A549 (cell line): ENCODE measurements at regions not wholly inside any gene's neighbourhood (a gene's known extent, or its start where the extent isn't known, plus 50 kb on each side); places are given as distances from the start of the nearest gene placed in this dataset.

Experiments used
- ATAC-seq, 2 experiments: fragments of 200-7000 bp in 1 of 2; fragments of >200 bp in 1 of 2; cut with Nextera tagmentation in 1 of 2; cut with Tn5 transposase in 1 of 2; 3 replicates each; pipeline versions ENCODE4 v1.8.0 to v1.9.1; 2018 to 2020; ENCODE audit warnings: mild to moderate bottlenecking in 1 of 2, moderate library complexity in 1 of 2
- CTCF ChIA-PET: fragments of 300-600 bp; sonication (Branson Sonifier 250); formaldehyde crosslinking; extraction: SDS; loops from one replicate; lab custom pipeline; 2021; ENCODE audit warnings: antibody characterized with exemption, inconsistent platforms; lab: Yijun Ruan, JAX
- POLR2A ChIA-PET: fragments of 350-600 bp; formaldehyde crosslinking; extraction: SDS; loops from one replicate; lab custom pipeline; 2021; ENCODE audit warnings: antibody characterized with exemption, inconsistent platforms; lab: Yijun Ruan, JAX
- DNase-seq, 2 experiments: peaks; one replicate each; pipeline versions ENCODE4 v3.0.0 to v3.0.0-alpha.2; 2011 to 2016; ENCODE audit warnings: low read depth in 1 of 2, low spot score in 1 of 2
- FAIRE-seq: peaks from 2 replicates; lab custom pipeline; 2011; peaks lifted over from hg19 to GRCh38; lab: Jason Lieb, UNC
- H3K27ac ChIP-seq, 2 experiments: fragments of >200 bp; sonication (Bioruptor Twin); formaldehyde crosslinking; 3 replicates each; pipeline ENCODE4 v1.5.1; 2016 to 2017
- H3K4me1 ChIP-seq: fragments of >200 bp; sonication (Bioruptor Twin); formaldehyde crosslinking; 3 replicates; pipeline ENCODE4 v1.6.1; 2016
- H3K4me2 ChIP-seq: fragments of >200 bp; sonication (Bioruptor Twin); formaldehyde crosslinking; 3 replicates; pipeline ENCODE4 v1.6.1; 2016
- H3K4me3 ChIP-seq: fragments of >200 bp; sonication (Bioruptor Twin); formaldehyde crosslinking; 3 replicates; pipeline ENCODE4 v1.5.1; 2016
- H3K9me3 ChIP-seq: fragments of >200 bp; sonication (Bioruptor Twin); formaldehyde crosslinking; 3 replicates; pipeline ENCODE4 v1.6.1; 2016
- CBX8 ChIP-seq: fragments of 200-600 bp; sonication (generic); IDR thresholded peaks from 2 replicates; pipeline ENCODE4 v1.6.1; 2016
- CHD2 ChIP-seq: fragments of 150-350 bp; IDR thresholded peaks from 2 replicates; pipeline ENCODE4 v1.6.1; 2014; ENCODE audit warnings: low read length; ENCODE audit not compliant: partially characterized antibody
- EHMT2 ChIP-seq: fragments of 200-600 bp; sonication (generic); IDR thresholded peaks from 2 replicates; pipeline ENCODE4 v1.6.1; 2016; ENCODE audit warnings: antibody characterized with exemption, low read depth, mild to moderate bottlenecking, moderate library complexity
- ESRRA ChIP-seq: fragments of 150-350 bp; IDR thresholded peaks from 2 replicates; pipeline ENCODE4 v1.6.1; 2014; ENCODE audit warnings: mild to moderate bottlenecking, low read length, borderline replicate concordance
- FOSB ChIP-seq: fragments of 250-450 bp; sonication (Bioruptor Pico); IDR thresholded peaks from 2 replicates; pipeline ENCODE4 v1.5.0; 2020; ENCODE audit warnings: mild to moderate bottlenecking, moderate library complexity
- FOSL2 ChIP-seq, 2 experiments: fragments of 450-650 bp in 1 of 2; fragments of >200 bp in 1 of 2; sonication (Bioruptor Twin) in 1 of 2; formaldehyde crosslinking; IDR thresholded peaks; 2 replicates each; pipeline versions ENCODE4 v1.5.0 to v1.6.1; 2016 to 2020; ENCODE audit warnings: mild to moderate bottlenecking in 1 of 2, moderate library complexity in 1 of 2
- HOXA7 ChIP-seq: fragments of 250-450 bp; sonication (Bioruptor Pico); IDR thresholded peaks from 2 replicates; pipeline ENCODE4 v1.5.0; 2020; ENCODE audit warnings: mild to moderate bottlenecking, moderate library complexity
- HOXB13 ChIP-seq: fragments of 250-450 bp; sonication (Bioruptor Pico); IDR thresholded peaks from 2 replicates; pipeline ENCODE4 v1.5.0; 2020; ENCODE audit warnings: low read depth, mild to moderate bottlenecking, moderate library complexity
- JUNB ChIP-seq: fragments of >200 bp; sonication (Bioruptor Twin); formaldehyde crosslinking; IDR thresholded peaks from 2 replicates; pipeline ENCODE4 v1.6.1; 2016
- KDM1A ChIP-seq: fragments of 200-600 bp; sonication (generic); IDR thresholded peaks from 2 replicates; pipeline ENCODE4 v1.6.1; 2016; ENCODE audit warnings: low read depth, mild to moderate bottlenecking
- NFE2L2 ChIP-seq: fragments of 150-350 bp; conservative IDR thresholded peaks from 2 replicates; pipeline ENCODE4 v1.6.1; 2014; ENCODE audit warnings: low read length
- NPAS2 ChIP-seq: fragments of 250-450 bp; sonication (Bioruptor Pico); IDR thresholded peaks from 2 replicates; pipeline ENCODE4 v1.8.0; 2022; ENCODE audit warnings: mild to moderate bottlenecking, moderate library complexity, borderline replicate concordance
- NR3C1 ChIP-seq: fragments of >200 bp; sonication (Bioruptor Twin); formaldehyde crosslinking; IDR thresholded peaks from 3 replicates; pipeline ENCODE4 v1.6.1; 2017
- POLR2AphosphoS2 ChIP-seq: conservative IDR thresholded peaks from 2 replicates; pipeline ENCODE4 v1.6.1; 2012; ENCODE audit warnings: low read length, improper control_type of control experiment, inconsistent platforms
- RARB ChIP-seq: fragments of 250-450 bp; sonication (Bioruptor Pico); IDR thresholded peaks from 2 replicates; pipeline ENCODE4 v1.8.0; 2021; ENCODE audit warnings: mild to moderate bottlenecking, moderate library complexity
- RFX5 ChIP-seq: fragments of 450-650 bp; IDR thresholded peaks from 2 replicates; pipeline ENCODE4 v1.7.1; 2014; ENCODE audit warnings: antibody characterized with exemption, mild to moderate bottlenecking, moderate library complexity
- RNF2 ChIP-seq: fragments of 200-600 bp; sonication (generic); IDR thresholded peaks from 2 replicates; pipeline ENCODE4 v1.6.1; 2016; ENCODE audit warnings: low read depth, mild to moderate bottlenecking, antibody characterized with exemption, moderate library complexity, borderline replicate concordance
- TFCP2L1 ChIP-seq: fragments of 250-450 bp; sonication (Bioruptor Pico); IDR thresholded peaks from 2 replicates; pipeline ENCODE4 v1.5.0; 2021; ENCODE audit warnings: mild to moderate bottlenecking
- ZC3H11A ChIP-seq: fragments of 450-650 bp; IDR thresholded peaks from 2 replicates; pipeline ENCODE4 v1.6.1; 2014; ENCODE audit warnings: antibody characterized with exemption, mild to moderate bottlenecking
- WGBS: methylation state at CpG from one replicate; pipeline ENCODE4 v1.1.6; 2017; ENCODE audit errors: missing lambda C conversion rate; 5-methylcytosine and 5-hydroxymethylcytosine counted together
- TF ChIP-seq, protein P1 (sequence below): fragments of 200-600 bp; sonication (generic); IDR thresholded peaks from 2 replicates; pipeline ENCODE4 v1.6.1; 2016; ENCODE audit warnings: antibody characterized with exemption, mild to moderate bottlenecking, moderate library complexity
- TF ChIP-seq, protein P2 (sequence below): fragments of >200 bp; sonication (Bioruptor Twin); formaldehyde crosslinking; IDR thresholded peaks from 2 replicates; pipeline ENCODE4 v1.6.1; 2016
- TF ChIP-seq, protein P3 (sequence below): fragments of >200 bp; sonication (Bioruptor Twin); formaldehyde crosslinking; IDR thresholded peaks from 3 replicates; pipeline ENCODE4 v1.5.1; 2016
- TF ChIP-seq, protein P4 (sequence below): fragments of 150-350 bp; IDR thresholded peaks from 2 replicates; pipeline ENCODE4 v1.6.1; 2014; ENCODE audit warnings: low read depth, mild to moderate bottlenecking, low read length

DNA sequence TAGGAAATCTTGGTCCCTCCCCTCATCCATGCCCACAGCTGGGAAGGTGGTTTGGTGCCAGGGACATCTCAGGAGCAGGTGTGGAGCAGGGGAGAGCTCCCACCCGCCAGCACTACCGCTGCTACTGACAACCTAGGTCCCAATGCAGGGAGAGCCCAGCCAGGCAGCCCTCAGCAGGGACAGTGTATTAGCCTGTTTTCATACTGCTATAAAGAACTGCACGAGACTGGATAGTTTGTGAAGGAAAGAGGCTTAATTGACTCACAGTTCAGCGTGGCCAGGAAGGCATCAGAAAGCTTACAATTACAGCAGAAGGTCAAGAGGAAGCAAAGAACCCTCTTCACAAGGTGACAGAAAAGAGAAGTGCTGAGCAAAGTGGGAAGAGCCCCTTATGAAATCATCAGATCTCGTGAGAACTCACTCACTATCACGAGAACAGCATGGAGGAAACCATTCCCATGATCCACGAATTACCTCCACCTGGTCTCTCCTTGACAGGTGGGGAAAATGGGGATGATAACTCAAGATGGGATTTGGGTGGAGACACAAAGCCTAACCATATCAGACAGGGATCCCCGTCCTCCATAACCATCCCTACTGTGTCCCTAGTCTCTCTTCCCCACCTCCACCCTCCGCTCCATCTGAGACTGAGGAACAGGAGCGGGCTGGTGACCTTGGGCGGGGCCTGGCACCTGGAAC is 218.6 kb downstream of the TBC1D2B start:
- TF ChIP-seq, protein P1, sequence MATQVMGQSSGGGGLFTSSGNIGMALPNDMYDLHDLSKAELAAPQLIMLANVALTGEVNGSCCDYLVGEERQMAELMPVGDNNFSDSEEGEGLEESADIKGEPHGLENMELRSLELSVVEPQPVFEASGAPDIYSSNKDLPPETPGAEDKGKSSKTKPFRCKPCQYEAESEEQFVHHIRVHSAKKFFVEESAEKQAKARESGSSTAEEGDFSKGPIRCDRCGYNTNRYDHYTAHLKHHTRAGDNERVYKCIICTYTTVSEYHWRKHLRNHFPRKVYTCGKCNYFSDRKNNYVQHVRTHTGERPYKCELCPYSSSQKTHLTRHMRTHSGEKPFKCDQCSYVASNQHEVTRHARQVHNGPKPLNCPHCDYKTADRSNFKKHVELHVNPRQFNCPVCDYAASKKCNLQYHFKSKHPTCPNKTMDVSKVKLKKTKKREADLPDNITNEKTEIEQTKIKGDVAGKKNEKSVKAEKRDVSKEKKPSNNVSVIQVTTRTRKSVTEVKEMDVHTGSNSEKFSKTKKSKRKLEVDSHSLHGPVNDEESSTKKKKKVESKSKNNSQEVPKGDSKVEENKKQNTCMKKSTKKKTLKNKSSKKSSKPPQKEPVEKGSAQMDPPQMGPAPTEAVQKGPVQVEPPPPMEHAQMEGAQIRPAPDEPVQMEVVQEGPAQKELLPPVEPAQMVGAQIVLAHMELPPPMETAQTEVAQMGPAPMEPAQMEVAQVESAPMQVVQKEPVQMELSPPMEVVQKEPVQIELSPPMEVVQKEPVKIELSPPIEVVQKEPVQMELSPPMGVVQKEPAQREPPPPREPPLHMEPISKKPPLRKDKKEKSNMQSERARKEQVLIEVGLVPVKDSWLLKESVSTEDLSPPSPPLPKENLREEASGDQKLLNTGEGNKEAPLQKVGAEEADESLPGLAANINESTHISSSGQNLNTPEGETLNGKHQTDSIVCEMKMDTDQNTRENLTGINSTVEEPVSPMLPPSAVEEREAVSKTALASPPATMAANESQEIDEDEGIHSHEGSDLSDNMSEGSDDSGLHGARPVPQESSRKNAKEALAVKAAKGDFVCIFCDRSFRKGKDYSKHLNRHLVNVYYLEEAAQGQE: peak; percentile 40; the same call in 1 of the 2 replicates
- TF ChIP-seq, protein P2, sequence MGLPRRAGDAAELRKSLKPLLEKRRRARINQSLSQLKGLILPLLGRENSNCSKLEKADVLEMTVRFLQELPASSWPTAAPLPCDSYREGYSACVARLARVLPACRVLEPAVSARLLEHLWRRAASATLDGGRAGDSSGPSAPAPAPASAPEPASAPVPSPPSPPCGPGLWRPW: no peak
- peak; percentile 59 for TF ChIP-seq CHD2
- H3K4me2 ChIP-seq: no peak overlapping the region
- DNase-seq (no peak), ATAC-seq (no peak), FAIRE-seq (no peak)
- H3K4me3 ChIP-seq: no peak overlapping the region
- H3K9me3 ChIP-seq: no peaks in the 10 kb centered on the region
- ChIA-PET POLR2A (no interaction called here), CTCF (interaction anchor here (0.6 kb wide), 1 partner anchor 11 kb away, joined by 3 read pairs; no protein-coding TSS in a partner anchor)
- WGBS: 54% methylated on average over 11 of the region's 11 CpGs
- H3K27ac ChIP-seq: no peak overlapping the region
- no peaks in the 10 kb centered on the region for H3K4me1 ChIP-seq

DNA sequence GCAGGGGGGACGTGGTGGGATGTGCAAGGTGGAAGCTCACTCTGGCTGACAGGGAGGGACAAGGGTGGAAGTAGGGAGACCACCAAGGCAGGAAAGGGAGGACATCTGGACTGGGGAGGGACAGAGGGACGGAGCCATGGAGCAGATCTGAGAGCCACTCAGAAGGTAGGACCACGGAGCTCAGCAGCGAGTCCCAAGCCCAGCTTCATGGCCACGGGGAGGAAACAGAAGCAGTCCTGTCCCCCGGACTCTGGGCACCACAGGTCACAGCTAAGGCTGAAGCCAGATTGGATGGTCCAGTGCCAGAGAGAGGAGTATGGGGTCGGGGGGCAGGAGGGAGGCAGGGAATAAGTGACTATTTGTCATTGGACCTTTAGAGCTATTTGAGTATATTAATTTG is 220.1 kb downstream of the TBC1D2B start:
- 33% methylated on average over 7 of the region's 7 CpGs for WGBS
- no peak overlapping the region for H3K4me2 ChIP-seq
- CTCF ChIA-PET: interaction anchor here (0.9 to 3.1 kb wide), 4 partner anchors 13 to 46 kb away, joined by 3 to 15 read pairs (median 8); no protein-coding TSS in a partner anchor
- ATAC-seq: no peak
- H3K9me3 ChIP-seq: no peaks in the 10 kb centered on the region
- FAIRE-seq: no peak
- no peak overlapping the region for H3K4me3 ChIP-seq
- no peak for DNase-seq
- TF ChIP-seq RARB (CRISPR knock-in tag) (no peak), JUNB (no peak), TFCP2L1 (CRISPR knock-in tag) (no peak), POLR2AphosphoS2 (no peak), NFE2L2 (no peak), EHMT2 (no peak), ESRRA (no peak), HOXB13 (CRISPR knock-in tag) (no peak), HOXA7 (CRISPR knock-in tag) (no peak), CBX8 (no peak), FOSB (no peak), KDM1A (no peak)
- TF ChIP-seq, protein P3, sequence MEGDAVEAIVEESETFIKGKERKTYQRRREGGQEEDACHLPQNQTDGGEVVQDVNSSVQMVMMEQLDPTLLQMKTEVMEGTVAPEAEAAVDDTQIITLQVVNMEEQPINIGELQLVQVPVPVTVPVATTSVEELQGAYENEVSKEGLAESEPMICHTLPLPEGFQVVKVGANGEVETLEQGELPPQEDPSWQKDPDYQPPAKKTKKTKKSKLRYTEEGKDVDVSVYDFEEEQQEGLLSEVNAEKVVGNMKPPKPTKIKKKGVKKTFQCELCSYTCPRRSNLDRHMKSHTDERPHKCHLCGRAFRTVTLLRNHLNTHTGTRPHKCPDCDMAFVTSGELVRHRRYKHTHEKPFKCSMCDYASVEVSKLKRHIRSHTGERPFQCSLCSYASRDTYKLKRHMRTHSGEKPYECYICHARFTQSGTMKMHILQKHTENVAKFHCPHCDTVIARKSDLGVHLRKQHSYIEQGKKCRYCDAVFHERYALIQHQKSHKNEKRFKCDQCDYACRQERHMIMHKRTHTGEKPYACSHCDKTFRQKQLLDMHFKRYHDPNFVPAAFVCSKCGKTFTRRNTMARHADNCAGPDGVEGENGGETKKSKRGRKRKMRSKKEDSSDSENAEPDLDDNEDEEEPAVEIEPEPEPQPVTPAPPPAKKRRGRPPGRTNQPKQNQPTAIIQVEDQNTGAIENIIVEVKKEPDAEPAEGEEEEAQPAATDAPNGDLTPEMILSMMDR: no peak
- POLR2A ChIA-PET: no interaction called here
- H3K27ac ChIP-seq: no peak overlapping the region
- H3K4me1 ChIP-seq: no peaks in the 10 kb centered on the region

DNA sequence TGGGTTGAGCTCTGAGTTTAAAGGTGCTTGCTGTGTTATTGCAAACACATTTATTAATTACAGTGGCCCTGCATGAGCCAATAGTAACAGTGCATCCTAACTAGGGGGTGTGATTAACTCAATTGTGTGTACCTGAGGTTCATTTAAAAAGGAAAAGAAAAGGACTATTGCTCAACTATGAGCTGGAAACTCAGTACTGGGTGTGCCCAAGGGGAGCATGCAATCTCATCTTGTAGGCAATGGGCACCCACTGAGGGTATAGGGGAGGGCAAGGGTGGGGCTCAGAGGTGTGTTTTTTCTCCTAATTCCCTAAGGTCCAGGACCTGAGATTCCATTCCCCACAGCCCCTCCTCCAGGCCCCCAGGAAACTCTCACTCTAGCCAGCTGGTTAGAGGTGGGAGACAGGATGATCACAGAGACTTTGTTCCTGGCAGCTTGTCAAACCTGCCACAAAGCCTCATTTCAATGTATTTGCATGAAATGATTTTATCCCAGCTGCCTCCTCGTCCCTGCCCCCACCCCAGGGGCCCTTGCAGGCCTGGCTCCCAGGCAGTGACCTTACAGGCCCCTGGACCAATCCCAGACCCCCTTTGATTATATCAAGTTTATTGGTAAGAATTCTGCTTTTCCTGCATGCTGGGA is 220.7 kb downstream of the TBC1D2B start:
- no peak overlapping the region for H3K4me3 ChIP-seq
- WGBS: 0% methylated on average over 1 of the region's 1 CpG
- no peak overlapping the region for H3K4me2 ChIP-seq
- no peak overlapping the region for H3K27ac ChIP-seq
- ATAC-seq (no peak), DNase-seq (no peak), FAIRE-seq (no peak)
- H3K4me1 ChIP-seq: no peaks in the 10 kb centered on the region
- ChIA-PET POLR2A (no interaction called here), CTCF (interaction anchor here (0.6 to 3.1 kb wide), 8 partner anchors 8 to 565 kb away, joined by 3 to 15 read pairs (median 4); no protein-coding TSS in a partner anchor)
- no peaks in the 10 kb centered on the region for H3K9me3 ChIP-seq
- TF ChIP-seq, protein P3: no peak
- TF ChIP-seq NPAS2 (CRISPR knock-in tag) (no peak), RNF2 (no peak), ESRRA (no peak), RARB (CRISPR knock-in tag) (no peak), RFX5 (no peak), FOSL2 (IDR thresholded peaks at IDR 0.05) (no peak), FOSL2 (CRISPR knock-in tag; IDR thresholded peaks at IDR 0.05) (no peak), CHD2 (no peak), ZC3H11A (no peak), NR3C1 (no peak)
- TF ChIP-seq, protein P4, sequence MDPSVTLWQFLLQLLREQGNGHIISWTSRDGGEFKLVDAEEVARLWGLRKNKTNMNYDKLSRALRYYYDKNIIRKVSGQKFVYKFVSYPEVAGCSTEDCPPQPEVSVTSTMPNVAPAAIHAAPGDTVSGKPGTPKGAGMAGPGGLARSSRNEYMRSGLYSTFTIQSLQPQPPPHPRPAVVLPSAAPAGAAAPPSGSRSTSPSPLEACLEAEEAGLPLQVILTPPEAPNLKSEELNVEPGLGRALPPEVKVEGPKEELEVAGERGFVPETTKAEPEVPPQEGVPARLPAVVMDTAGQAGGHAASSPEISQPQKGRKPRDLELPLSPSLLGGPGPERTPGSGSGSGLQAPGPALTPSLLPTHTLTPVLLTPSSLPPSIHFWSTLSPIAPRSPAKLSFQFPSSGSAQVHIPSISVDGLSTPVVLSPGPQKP: no peak
